Activated T-helper 2 cell treated with anti-CD3 and anti-CD28 coated beads, Interferon-gamma antibody, Interleukin-2, Interleukin-4, amounts not matched to agents 10 μg/mL and 5 μg/mL and 100 μg/mL, durations not matched to agents 14 hours and 24 hours and 36 hours (primary cell): ENCODE measurements at regions not wholly inside any gene's neighbourhood (a gene's known extent, or its start where the extent isn't known, plus 50 kb on each side); places are given as distances from the start of the nearest gene placed in this dataset.

ENCODE experiments used
- DNase-seq: peaks from one replicate; pipeline ENCODE4 v3.0.0; 2021; ENCODE audit warnings: low spot score
- H3K27ac Mint-ChIP-seq: one replicate; pipeline ENCODE4 v1.8.0; 2021; ENCODE audit warnings: mixed read lengths
- H3K27me3 Mint-ChIP-seq: one replicate; pipeline ENCODE4 v1.8.0; 2021; ENCODE audit warnings: low read depth, mixed read lengths
- H3K36me3 Mint-ChIP-seq: one replicate; pipeline ENCODE4 v1.8.0; 2021; ENCODE audit warnings: low read depth, mixed read lengths
- H3K4me1 Mint-ChIP-seq: one replicate; pipeline ENCODE4 v1.8.0; 2021; ENCODE audit warnings: low read depth, mixed read lengths
- H3K4me3 Mint-ChIP-seq: one replicate; pipeline ENCODE4 v1.8.0; 2021; ENCODE audit warnings: low read depth, mild to moderate bottlenecking, moderate library complexity, mixed read lengths
- H3K9me3 Mint-ChIP-seq: one replicate; pipeline ENCODE4 v1.8.0; 2021; ENCODE audit warnings: mixed read lengths
- intact Hi-C: fragments of 100-400 bp; cut with micrococcal nuclease; formaldehyde crosslinking; loops from one replicate; pipeline ENCODE4 v1.15.1; 2023

- Mint-ChIP-seq H3K9me3 (no peaks in the 10 kb centered on the region), H3K4me1 (no peaks in the 10 kb centered on the region), H3K36me3 (no peaks in the 10 kb centered on the region), H3K27me3 (no peaks in the 10 kb centered on the region), H3K27ac (no peak overlapping the region), H3K4me3 (no peak overlapping the region)
- DNase-seq: no peak
- intact Hi-C loops: no loop called here
Observed at GRCh38 chr3:144437989-144438388, 466.4 kb downstream of the DIPK2A start.

GRCh38 chr3:144444061-144444460 lies 472.4 kb downstream of the DIPK2A start:
- no peaks in the 10 kb centered on the region for H3K4me1 Mint-ChIP-seq
- H3K27me3 Mint-ChIP-seq: no peaks in the 10 kb centered on the region
- H3K36me3 Mint-ChIP-seq: no peaks in the 10 kb centered on the region
- H3K9me3 Mint-ChIP-seq: no peaks in the 10 kb centered on the region
- no peak overlapping the region for H3K27ac Mint-ChIP-seq
- DNase-seq: no peak
- H3K4me3 Mint-ChIP-seq: no peak overlapping the region
- intact Hi-C loops: no loop called here

- Mint-ChIP-seq H3K9me3 (no peaks in the 10 kb centered on the region), H3K4me1 (no peaks in the 10 kb centered on the region), H3K4me3 (no peak overlapping the region), H3K27me3 (no peaks in the 10 kb centered on the region), H3K27ac (no peak overlapping the region), H3K36me3 (no peaks in the 10 kb centered on the region)
- intact Hi-C loops: no loop called here
- DNase-seq: no peak
Observed at GRCh38 chr3:144444546-144444945, 472.9 kb downstream of the DIPK2A start.

DNA sequence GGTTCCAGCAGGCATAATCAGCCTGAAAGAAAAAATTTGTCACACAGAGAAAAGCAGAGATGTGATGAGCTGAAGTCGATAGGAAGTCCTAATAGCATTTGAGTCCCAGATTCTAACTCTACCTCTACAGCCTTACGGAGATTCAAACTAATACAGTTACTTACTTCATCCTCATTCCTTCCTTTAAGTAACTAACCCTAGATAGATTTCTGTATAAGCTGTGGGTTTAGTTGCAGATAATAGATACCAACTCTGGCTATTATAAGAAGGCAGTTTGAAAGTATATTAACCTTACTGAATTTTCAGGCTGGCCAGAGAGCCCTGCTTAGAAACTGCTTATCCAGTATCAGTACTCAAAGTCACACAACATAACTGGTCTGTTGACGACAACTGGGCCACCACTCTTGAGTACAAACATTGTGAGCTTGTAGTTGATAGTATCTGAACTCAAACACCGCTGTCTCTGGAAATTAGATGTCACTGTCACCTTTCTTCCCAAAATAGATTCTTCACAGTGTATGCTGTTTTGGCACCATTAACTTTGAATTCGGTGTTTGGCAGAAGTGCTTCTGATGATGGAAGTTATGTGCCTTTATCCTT lies 484.3 kb downstream of the DIPK2A start:
- no peak for DNase-seq
- no peak overlapping the region for H3K4me3 Mint-ChIP-seq
- no peaks in the 10 kb centered on the region for H3K9me3 Mint-ChIP-seq
- intact Hi-C loops: no loop called here
- no peaks in the 10 kb centered on the region for H3K4me1 Mint-ChIP-seq
- H3K36me3 Mint-ChIP-seq: no peaks in the 10 kb centered on the region
- no peaks in the 10 kb centered on the region for H3K27me3 Mint-ChIP-seq
- H3K27ac Mint-ChIP-seq: no peak overlapping the region

- intact Hi-C loops: no loop called here
- no peaks in the 10 kb centered on the region for H3K9me3 Mint-ChIP-seq
- H3K27me3 Mint-ChIP-seq: no peaks in the 10 kb centered on the region
- H3K4me1 Mint-ChIP-seq: no peaks in the 10 kb centered on the region
- no peak overlapping the region for H3K27ac Mint-ChIP-seq
- DNase-seq: no peak
- H3K36me3 Mint-ChIP-seq: no peaks in the 10 kb centered on the region
- H3K4me3 Mint-ChIP-seq: no peak overlapping the region
Observed at GRCh38 chr3:144457758-144458157, 486.1 kb downstream of the DIPK2A start.

DNA sequence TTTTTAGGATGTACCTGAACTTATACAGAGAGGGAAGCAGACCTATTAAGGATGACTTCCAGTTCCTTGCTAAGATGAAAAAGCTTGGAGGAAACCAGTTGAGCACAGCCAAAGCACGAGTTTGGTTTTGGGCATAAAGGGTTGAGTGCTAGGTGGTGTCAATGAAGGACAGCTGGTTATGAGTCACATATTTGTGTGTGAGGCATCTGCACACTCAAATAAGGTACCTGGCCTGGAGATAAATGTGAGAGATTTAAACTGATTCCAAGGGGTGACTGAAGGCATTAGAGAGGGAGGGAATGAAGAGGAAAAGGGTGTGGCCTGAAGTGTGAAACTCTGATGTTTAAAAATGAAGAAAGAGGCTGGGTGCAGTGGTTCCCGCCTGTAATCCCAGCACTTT lies 486.7 kb downstream of the DIPK2A start:
- no peak overlapping the region for H3K4me3 Mint-ChIP-seq
- intact Hi-C loops: no loop called here
- no peaks in the 10 kb centered on the region for H3K27me3 Mint-ChIP-seq
- no peak for DNase-seq
- no peak overlapping the region for H3K27ac Mint-ChIP-seq
- no peaks in the 10 kb centered on the region for H3K9me3 Mint-ChIP-seq
- no peaks in the 10 kb centered on the region for H3K36me3 Mint-ChIP-seq
- H3K4me1 Mint-ChIP-seq: no peaks in the 10 kb centered on the region

DNA sequence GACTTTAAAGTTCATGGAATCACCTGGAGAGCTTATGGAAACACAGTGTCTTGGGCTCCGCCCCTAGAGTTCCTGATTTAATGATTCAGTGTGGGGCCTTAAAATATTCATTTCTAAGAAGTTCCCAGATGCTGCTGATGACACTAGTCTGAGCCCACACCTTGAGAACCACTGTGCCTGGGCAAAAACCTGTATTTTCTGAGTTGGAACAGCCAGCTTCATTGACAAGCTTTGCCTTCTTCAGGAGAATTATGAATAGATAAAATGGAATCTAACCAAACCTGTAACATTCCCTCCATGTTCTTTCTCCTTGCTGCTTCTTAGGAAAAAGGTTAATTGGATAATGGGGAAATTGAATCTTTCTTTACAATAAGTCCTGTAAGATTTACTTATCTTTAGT lies 490.7 kb downstream of the DIPK2A start:
- H3K9me3 Mint-ChIP-seq: no peaks in the 10 kb centered on the region
- H3K27ac Mint-ChIP-seq: no peak overlapping the region
- H3K4me3 Mint-ChIP-seq: no peak overlapping the region
- H3K4me1 Mint-ChIP-seq: no peaks in the 10 kb centered on the region
- H3K36me3 Mint-ChIP-seq: no peaks in the 10 kb centered on the region
- no peaks in the 10 kb centered on the region for H3K27me3 Mint-ChIP-seq
- intact Hi-C loops: no loop called here
- DNase-seq: no peak

DNA sequence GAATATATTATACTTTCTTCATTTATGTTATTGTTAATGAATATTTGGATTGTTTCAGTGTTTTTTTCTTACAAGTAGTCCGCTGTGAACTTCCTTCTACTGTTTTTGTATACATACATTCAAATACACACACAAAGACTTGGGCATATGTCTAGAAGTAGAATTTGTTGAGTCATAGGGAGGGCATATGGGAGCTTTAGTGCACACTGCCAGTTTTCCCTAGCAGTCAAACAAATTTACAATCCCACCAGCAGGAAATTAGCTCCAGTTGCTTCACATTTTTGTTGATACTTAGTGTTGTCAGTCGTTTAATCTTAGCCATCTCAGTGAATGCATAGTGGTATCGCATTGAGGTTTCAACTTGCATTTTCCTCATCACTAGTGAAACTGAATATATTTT lies 492.3 kb downstream of the DIPK2A start:
- H3K4me3 Mint-ChIP-seq: no peak overlapping the region
- no peaks in the 10 kb centered on the region for H3K4me1 Mint-ChIP-seq

GRCh38 chr3:144466114-144466513 lies 494.5 kb downstream of the DIPK2A start:
- DNase-seq: no peak
- Mint-ChIP-seq H3K27me3 (no peaks in the 10 kb centered on the region), H3K27ac (no peak overlapping the region), H3K4me3 (no peak overlapping the region), H3K9me3 (no peaks in the 10 kb centered on the region), H3K36me3 (no peaks in the 10 kb centered on the region), H3K4me1 (no peaks in the 10 kb centered on the region)
- intact Hi-C loops: no loop called here

More for the DNA sequence above, 492.3 kb downstream of the DIPK2A start:
- intact Hi-C loops: no loop called here
- Mint-ChIP-seq H3K9me3 (no peaks in the 10 kb centered on the region), H3K27ac (no peak overlapping the region), H3K36me3 (no peaks in the 10 kb centered on the region), H3K27me3 (no peaks in the 10 kb centered on the region)
- DNase-seq: no peak

GRCh38 chr3:144466540-144466939 lies 494.9 kb downstream of the DIPK2A start:
- Mint-ChIP-seq H3K27me3 (no peaks in the 10 kb centered on the region), H3K4me1 (no peaks in the 10 kb centered on the region), H3K27ac (no peak overlapping the region), H3K36me3 (no peaks in the 10 kb centered on the region), H3K9me3 (no peaks in the 10 kb centered on the region), H3K4me3 (no peak overlapping the region)
- intact Hi-C loops: no loop called here
- no peak for DNase-seq

GRCh38 chr3:144470666-144471065 lies 499.0 kb downstream of the DIPK2A start:
- no peaks in the 10 kb centered on the region for H3K27me3 Mint-ChIP-seq
- H3K27ac Mint-ChIP-seq: no peak overlapping the region
- no peak for DNase-seq

GRCh38 chr3:144477593-144477992 lies 506.0 kb downstream of the DIPK2A start:
- no peak for DNase-seq
- Mint-ChIP-seq H3K9me3 (no peaks in the 10 kb centered on the region), H3K36me3 (no peaks in the 10 kb centered on the region), H3K27me3 (no peaks in the 10 kb centered on the region), H3K27ac (no peak overlapping the region), H3K4me3 (no peak overlapping the region), H3K4me1 (no peaks in the 10 kb centered on the region)
- intact Hi-C loops: no loop called here

More at GRCh38 chr3:144470666-144471065, 499.0 kb downstream of the DIPK2A start:
- intact Hi-C loops: no loop called here
- no peaks in the 10 kb centered on the region for H3K36me3 Mint-ChIP-seq
- H3K4me1 Mint-ChIP-seq: no peaks in the 10 kb centered on the region
- no peak overlapping the region for H3K4me3 Mint-ChIP-seq
- H3K9me3 Mint-ChIP-seq: no peaks in the 10 kb centered on the region

- no peak for DNase-seq
- no peak overlapping the region for H3K4me3 Mint-ChIP-seq
- no peaks in the 10 kb centered on the region for H3K36me3 Mint-ChIP-seq
- H3K9me3 Mint-ChIP-seq: no peaks in the 10 kb centered on the region
- no peaks in the 10 kb centered on the region for H3K27me3 Mint-ChIP-seq
- no peak overlapping the region for H3K27ac Mint-ChIP-seq
- intact Hi-C loops: no loop called here
- H3K4me1 Mint-ChIP-seq: no peaks in the 10 kb centered on the region
Observed at GRCh38 chr3:144480416-144480919, 508.8 kb downstream of the DIPK2A start.

GRCh38 chr3:144482876-144483275 lies 511.3 kb downstream of the DIPK2A start:
- H3K4me3 Mint-ChIP-seq: no peak overlapping the region
- H3K9me3 Mint-ChIP-seq: no peaks in the 10 kb centered on the region
- intact Hi-C loops: no loop called here
- H3K27me3 Mint-ChIP-seq: no peaks in the 10 kb centered on the region
- H3K36me3 Mint-ChIP-seq: no peaks in the 10 kb centered on the region
- H3K27ac Mint-ChIP-seq: no peak overlapping the region
- DNase-seq: no peak
- H3K4me1 Mint-ChIP-seq: no peaks in the 10 kb centered on the region
